ENCODE measurements at regions not wholly inside any gene's neighbourhood (a gene's known extent, or its start where the extent isn't known, plus 50 kb on each side); places are given as distances from the start of the nearest gene placed in this dataset.

DNA sequence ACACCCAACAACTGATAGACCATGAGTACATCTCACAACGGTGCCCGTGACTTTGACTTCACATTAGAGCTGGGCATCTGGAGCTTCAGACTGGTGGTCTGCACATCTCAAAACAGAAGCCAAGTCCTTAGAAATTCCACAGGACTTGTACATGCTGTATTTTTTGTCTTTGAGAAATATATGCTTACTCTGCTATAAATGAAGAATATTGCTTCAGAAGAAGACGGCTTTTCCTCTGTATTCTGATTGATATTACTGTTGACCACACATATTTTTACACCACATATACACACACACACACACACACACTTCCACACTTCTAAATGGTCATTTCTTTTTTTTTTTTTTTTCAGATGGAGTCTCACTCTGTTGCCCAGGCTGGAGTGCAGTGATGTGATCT, 338.3 kb upstream of the KIF2A start:
- TF ChIP-seq POLR2A (IDR thresholded peaks at IDR 0.05), result no peak
- TF ChIP-seq, protein P1, sequence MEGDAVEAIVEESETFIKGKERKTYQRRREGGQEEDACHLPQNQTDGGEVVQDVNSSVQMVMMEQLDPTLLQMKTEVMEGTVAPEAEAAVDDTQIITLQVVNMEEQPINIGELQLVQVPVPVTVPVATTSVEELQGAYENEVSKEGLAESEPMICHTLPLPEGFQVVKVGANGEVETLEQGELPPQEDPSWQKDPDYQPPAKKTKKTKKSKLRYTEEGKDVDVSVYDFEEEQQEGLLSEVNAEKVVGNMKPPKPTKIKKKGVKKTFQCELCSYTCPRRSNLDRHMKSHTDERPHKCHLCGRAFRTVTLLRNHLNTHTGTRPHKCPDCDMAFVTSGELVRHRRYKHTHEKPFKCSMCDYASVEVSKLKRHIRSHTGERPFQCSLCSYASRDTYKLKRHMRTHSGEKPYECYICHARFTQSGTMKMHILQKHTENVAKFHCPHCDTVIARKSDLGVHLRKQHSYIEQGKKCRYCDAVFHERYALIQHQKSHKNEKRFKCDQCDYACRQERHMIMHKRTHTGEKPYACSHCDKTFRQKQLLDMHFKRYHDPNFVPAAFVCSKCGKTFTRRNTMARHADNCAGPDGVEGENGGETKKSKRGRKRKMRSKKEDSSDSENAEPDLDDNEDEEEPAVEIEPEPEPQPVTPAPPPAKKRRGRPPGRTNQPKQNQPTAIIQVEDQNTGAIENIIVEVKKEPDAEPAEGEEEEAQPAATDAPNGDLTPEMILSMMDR (IDR thresholded peaks at IDR 0.05), result no peak
